HCT116 (cell line): ENCODE measurements at regions not wholly inside any gene's neighbourhood (a gene's known extent, or its start where the extent isn't known, plus 50 kb on each side); places are given as distances from the start of the nearest gene placed in this dataset.

Experiments used
- ATAC-seq: fragments of 200-7000 bp; cut with Tn5 transposase; 2 replicates; pipeline ENCODE4 v1.9.1; 2020; ENCODE audit warnings: mild to moderate bottlenecking, moderate library complexity
- BruUV-seq: library from RNA; stranded (reverse); fragments of 400-500 nt; replicated peaks from 2 replicates; lab custom pipeline; 2021; lab: Mats Ljungman, UMichigan
- CTCF ChIA-PET: fragments of 300-600 bp; sonication (Branson Sonifier 250); formaldehyde crosslinking; loops from one replicate; lab custom pipeline; 2021; ENCODE audit warnings: antibody characterized with exemption; lab: Charles Lee
- POLR2A ChIA-PET: fragments of 300-600, 350-600 bp; sonication (Branson Sonifier 250); formaldehyde crosslinking; loops from one replicate; lab custom pipeline; 2021; ENCODE audit warnings: antibody characterized with exemption; lab: Charles Lee
- RAD21 ChIA-PET, 2 experiments: fragments of 300-600 bp; sonication (Branson Sonifier 250); formaldehyde crosslinking; loops; one replicate each; lab custom pipeline; 2023; ENCODE audit warnings: low total read pairs in 2 of 2; ENCODE audit not compliant: uncharacterized antibody in 2 of 2, unreplicated experiment in 2 of 2, low non-redundant PET in 1 of 2; lab: Charles Lee
- DNase-seq: peaks from one replicate; pipeline ENCODE4 v3.0.0-alpha.2; 2010; ENCODE audit warnings: low read depth, low spot score
- H2AFZ ChIP-seq: fragments of 200-600 bp; shearing (Covaris generic), sonication (generic); 2 replicates; pipeline ENCODE4 v1.6.1; 2017; ENCODE audit warnings: low read depth, mixed run types, mixed read lengths, antibody characterized with exemption, low read length; ENCODE audit not compliant: poor library complexity, severe bottlenecking
- H3K27ac ChIP-seq: 2 replicates; pipeline ENCODE4 v1.5.1; 2012; ENCODE audit warnings: low read depth, low read length
- H3K27me3 ChIP-seq: fragments of 200-600 bp; sonication (generic); 2 replicates; pipeline ENCODE4 v1.6.1; 2016; ENCODE audit warnings: mixed run types, low read length, mixed read lengths; ENCODE audit not compliant: insufficient read depth
- H3K36me3 ChIP-seq, 2 experiments: fragments of 200-500 bp in 1 of 2; fragments of 200-600 bp in 1 of 2; sonication (Bioruptor generic) in 1 of 2; sonication (generic) in 1 of 2; 2 replicates each; pipeline versions ENCODE4 v1.5.1 to v1.6.1; 2014 to 2016; ENCODE audit warnings: low read length in 2 of 2, inconsistent platforms in 1 of 2, mixed read lengths in 1 of 2, mixed run types in 1 of 2; ENCODE audit not compliant: insufficient read depth in 2 of 2, control insufficient read depth in 1 of 2
- H3K4me1 ChIP-seq, 2 experiments: fragments of 200-600 bp in 1 of 2; sonication (generic) in 1 of 2; 2 replicates each; pipeline versions ENCODE4 v1.5.1 to v1.6.1; 2012 to 2017; ENCODE audit warnings: low read length in 2 of 2, inconsistent platforms in 1 of 2, mild to moderate bottlenecking in 1 of 2, mixed read lengths in 1 of 2, mixed run types in 1 of 2, moderate library complexity in 1 of 2; ENCODE audit not compliant: insufficient read depth in 2 of 2, control insufficient read depth in 1 of 2
- H3K4me2 ChIP-seq: fragments of 200-600 bp; sonication (generic); 2 replicates; pipeline ENCODE4 v1.6.1; 2017; ENCODE audit warnings: mixed run types, low read length, mixed read lengths
- H3K4me3 ChIP-seq, 2 experiments: fragments of 200-600 bp in 1 of 2; sonication (generic) in 1 of 2; replicated peaks in 1 of 2; 2 replicates each; pipeline ENCODE4 v1.5.1; 2011 to 2016; ENCODE audit warnings: low read length in 2 of 2, control low read depth in 1 of 2, low read depth in 1 of 2, mild to moderate bottlenecking in 1 of 2, mixed read lengths in 1 of 2, mixed run types in 1 of 2
- H3K79me2 ChIP-seq: fragments of 200-600 bp; sonication (generic); 2 replicates; pipeline ENCODE4 v1.6.1; 2017; ENCODE audit warnings: mild to moderate bottlenecking, mixed run types, low read length, moderate library complexity, mixed read lengths; ENCODE audit not compliant: insufficient read depth
- H3K9ac ChIP-seq: fragments of 200-600 bp; sonication (generic); 2 replicates; pipeline ENCODE4 v1.6.1; 2016; ENCODE audit warnings: low read length, mixed read lengths
- H3K9me2 ChIP-seq: fragments of 200-600 bp; sonication (generic), shearing (Covaris generic); 2 replicates; pipeline ENCODE4 v1.6.1; 2017; ENCODE audit warnings: mixed run types, mild to moderate bottlenecking, moderate library complexity; ENCODE audit not compliant: insufficient read depth
- H3K9me3 ChIP-seq, 2 experiments: fragments of 200-500 bp in 1 of 2; fragments of 200-600 bp in 1 of 2; sonication (Bioruptor generic) in 1 of 2; sonication (generic) in 1 of 2; 2 replicates each; pipeline ENCODE4 v1.6.1; 2014 to 2017; ENCODE audit warnings: low read length in 2 of 2, mixed read lengths in 2 of 2, inconsistent platforms in 1 of 2, low read depth in 1 of 2, mild to moderate bottlenecking in 1 of 2, mixed run types in 1 of 2, moderate library complexity in 1 of 2; ENCODE audit not compliant: control insufficient read depth in 1 of 2, insufficient read depth in 1 of 2
- H4K20me1 ChIP-seq: fragments of 200-600 bp; sonication (generic), shearing (Covaris generic); 2 replicates; pipeline ENCODE4 v1.6.1; 2017; ENCODE audit warnings: mixed run types, mild to moderate bottlenecking, moderate library complexity; ENCODE audit not compliant: insufficient read depth
- ATF3 ChIP-seq: IDR thresholded peaks from 2 replicates; pipeline ENCODE4 v1.6.1; 2012
- CTCF ChIP-seq, 3 experiments: fragments of 200-600 bp in 1 of 3; sonication (generic) in 1 of 3; IDR thresholded peaks in 2 of 3; conservative IDR thresholded peaks in 1 of 3; 2 replicates each; pipeline ENCODE4 v1.5.1; 2012 to 2017; ENCODE audit warnings: low read depth in 2 of 3, low read length in 2 of 3, antibody characterized with exemption in 1 of 3, borderline replicate concordance in 1 of 3, control low read depth in 1 of 3, mild to moderate bottlenecking in 1 of 3, mixed read lengths in 1 of 3, mixed run types in 1 of 3, moderate library complexity in 1 of 3; ENCODE audit not compliant: insufficient read depth in 1 of 3
- ELF1 ChIP-seq: IDR thresholded peaks from 2 replicates; pipeline ENCODE4 v1.6.1; 2012; ENCODE audit warnings: low read depth, borderline replicate concordance
- FOSL1 ChIP-seq: IDR thresholded peaks from 2 replicates; pipeline ENCODE4 v1.6.1; 2012; ENCODE audit warnings: low read depth
- JUND ChIP-seq: IDR thresholded peaks from 2 replicates; pipeline ENCODE4 v1.6.1; 2012
- POLR2A ChIP-seq: IDR thresholded peaks from 2 replicates; pipeline ENCODE4 v1.7.0; 2011; ENCODE audit warnings: borderline replicate concordance; ENCODE audit not compliant: insufficient read depth, insufficient read length; ENCODE audit errors: extremely low read depth
- RAD21 ChIP-seq: IDR thresholded peaks from 2 replicates; pipeline ENCODE4 v1.6.1; 2012; ENCODE audit warnings: low read depth, mild to moderate bottlenecking
- REST ChIP-seq: IDR thresholded peaks from 2 replicates; pipeline ENCODE4 v1.6.1; 2012; ENCODE audit warnings: low read depth
- SP1 ChIP-seq: IDR thresholded peaks from 2 replicates; pipeline ENCODE4 v1.6.1; 2012; ENCODE audit warnings: low read depth
- SRF ChIP-seq: IDR thresholded peaks from 2 replicates; pipeline ENCODE4 v1.6.1; 2012; ENCODE audit warnings: low read depth
- ZFX ChIP-seq: fragments of 450-650 bp; IDR thresholded peaks from 2 replicates; pipeline ENCODE4 v1.6.1; 2017
- ZNF274 ChIP-seq: fragments of 200-500 bp; sonication (Bioruptor generic); IDR thresholded peaks from 2 replicates; pipeline ENCODE4 v1.6.1; 2014; ENCODE audit warnings: mild to moderate bottlenecking, low read depth, low read length, inconsistent platforms
- intact Hi-C: fragments of 100-400 bp; cut with micrococcal nuclease; formaldehyde crosslinking; loops from 2 replicates; pipeline ENCODE4 v1.10.0; 2022
- TF ChIP-seq, protein P1 (sequence below): IDR thresholded peaks from 2 replicates; pipeline ENCODE4 v1.6.1; 2012

- no peak overlapping the region for H3K4me2 ChIP-seq
- ATAC-seq = no peak
- DNase-seq = no peak
- no peak overlapping the region for H3K4me3 ChIP-seq
- RAD21 ChIA-PET = no interaction called here
- no peaks in the 10 kb centered on the region for H3K27me3 ChIP-seq
- no peak overlapping the region for H3K9ac ChIP-seq
- no peaks in the 10 kb centered on the region for H4K20me1 ChIP-seq
- no peaks in the 10 kb centered on the region for H3K79me2 ChIP-seq
- H3K4me1 ChIP-seq = no peaks in the 10 kb centered on the region
- TF ChIP-seq ZFX = no peak
- no peak for TF ChIP-seq REST
- no peak for TF ChIP-seq RAD21
- no peak for TF ChIP-seq JUND
- no peak for TF ChIP-seq SP1
- TF ChIP-seq ELF1 = no peak
- no peak for TF ChIP-seq POLR2A
- no peak for TF ChIP-seq ATF3
- no peak for TF ChIP-seq FOSL1
- no peak for TF ChIP-seq ZNF274
- no peak for TF ChIP-seq CTCF (IDR thresholded peaks at IDR 0.05 in 2 of 3, conservative IDR thresholded peaks at IDR 0.05 in 1 of 3; ENCODE audit: borderline replicate concordance in 1 of 3, insufficient read depth in 1 of 3, low read depth in 2 of 3, low read length in 2 of 3)
- TF ChIP-seq, protein P1, sequence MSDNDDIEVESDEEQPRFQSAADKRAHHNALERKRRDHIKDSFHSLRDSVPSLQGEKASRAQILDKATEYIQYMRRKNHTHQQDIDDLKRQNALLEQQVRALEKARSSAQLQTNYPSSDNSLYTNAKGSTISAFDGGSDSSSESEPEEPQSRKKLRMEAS = no peak
- no peak for TF ChIP-seq SRF
- no peaks in the 10 kb centered on the region for H3K9me2 ChIP-seq
- no TSS peak for BruUV-seq
- no peaks in the 10 kb centered on the region for H3K9me3 ChIP-seq
- H2AFZ ChIP-seq = no peak overlapping the region
- H3K27ac ChIP-seq = no peak overlapping the region
- intact Hi-C loops = no loop called here
- no peaks in the 10 kb centered on the region for H3K36me3 ChIP-seq
- POLR2A ChIA-PET = no interaction called here
- CTCF ChIA-PET = no interaction called here
These were observed 136.0 kb upstream of the SMIM31 start for GRCh38 chr4:164617911-164618310.
